ENCODE measurements at regions not wholly inside any gene's neighbourhood (a gene's known extent, or its start where the extent isn't known, plus 50 kb on each side); places are given as distances from the start of the nearest gene placed in this dataset.
"Not testable (repeated sequence)": the region's sequence is repeated elsewhere in the genome, so short reads cannot be mapped to it uniquely, and the experiment has no call there.

- no peak for DNase-seq
These were observed 52.9 kb upstream of the SEC14L1 start for GRCh38 chr17:77087650-77088454.

GRCh38 chr17:77088455-77089123 is 52.2 kb upstream of the SEC14L1 start:
- peak; percentile 84 for DNase-seq

- DNase-seq: no peak
These were observed 51.7 kb upstream of the SEC14L1 start for GRCh38 chr17:77089124-77089490.

GRCh38 chr17:77089949-77090348 is 50.8 kb upstream of the SEC14L1 start:
- DNase-seq: not testable (repeated sequence)

GRCh38 chr17:77090476-77090875 is 50.3 kb upstream of the SEC14L1 start:
- DNase-seq: no peak
